Astrocyte (in vitro differentiated cells and primary cell): ENCODE measurements at regions not wholly inside any gene's neighbourhood (a gene's known extent, or its start where the extent isn't known, plus 50 kb on each side); places are given as distances from the start of the nearest gene placed in this dataset.

ENCODE experiments used
- DNase-seq: peaks from one replicate; pipeline ENCODE4 v3.0.0-alpha.2; 2010; ENCODE audit warnings: low read depth
- FAIRE-seq: peaks from 2 replicates; lab custom pipeline; 2011; peaks lifted over from hg19 to GRCh38; lab: Jason Lieb, UNC
- H2AFZ ChIP-seq: 2 replicates; pipeline ENCODE4 v1.6.0; 2012; ENCODE audit warnings: low read depth, low read length, inconsistent platforms
- H3K27ac ChIP-seq: 2 replicates; pipeline ENCODE4 v1.5.1; 2011; ENCODE audit warnings: low read depth, low read length, inconsistent platforms
- H3K27me3 ChIP-seq: 2 replicates; pipeline ENCODE4 v1.6.0; 2011; ENCODE audit warnings: low read length, inconsistent platforms; ENCODE audit not compliant: insufficient read depth
- H3K36me3 ChIP-seq: 2 replicates; pipeline ENCODE4 v1.5.1; 2011; ENCODE audit warnings: low read length, inconsistent platforms; ENCODE audit not compliant: insufficient read depth
- H3K4me1 ChIP-seq: 2 replicates; pipeline ENCODE4 v1.5.1; 2011; ENCODE audit warnings: low read length, inconsistent platforms; ENCODE audit not compliant: insufficient read depth
- H3K4me2 ChIP-seq: 2 replicates; pipeline ENCODE4 v1.6.0; 2012; ENCODE audit warnings: low read length, inconsistent platforms
- H3K4me3 ChIP-seq: 2 replicates; pipeline ENCODE4 v1.5.1; 2011; ENCODE audit warnings: low read depth, mild to moderate bottlenecking, low read length, inconsistent platforms; ENCODE audit not compliant: insufficient read depth
- H3K79me2 ChIP-seq: 2 replicates; pipeline ENCODE4 v1.6.0; 2012; ENCODE audit warnings: mild to moderate bottlenecking, low read length, inconsistent platforms; ENCODE audit not compliant: insufficient read depth
- H3K9ac ChIP-seq: 2 replicates; pipeline ENCODE4 v1.6.0; 2012; ENCODE audit warnings: mild to moderate bottlenecking, low read length, inconsistent platforms
- H3K9me3 ChIP-seq: 2 replicates; pipeline ENCODE4 v1.5.1; 2012; ENCODE audit warnings: low read depth, mild to moderate bottlenecking, low read length, inconsistent platforms; ENCODE audit not compliant: insufficient read depth
- H4K20me1 ChIP-seq: 2 replicates; pipeline ENCODE4 v1.6.0; 2012; ENCODE audit warnings: low read length, inconsistent platforms; ENCODE audit not compliant: insufficient read depth
- H3K27ac Mint-ChIP-seq: one replicate; pipeline ENCODE4 v1.8.0; 2021; ENCODE audit warnings: mild to moderate bottlenecking, mixed read lengths; ENCODE audit not compliant: unreplicated experiment
- H3K27me3 Mint-ChIP-seq: one replicate; pipeline ENCODE4 v1.8.0; 2021; ENCODE audit warnings: low read depth, mixed read lengths; ENCODE audit not compliant: unreplicated experiment
- H3K36me3 Mint-ChIP-seq: one replicate; pipeline ENCODE4 v1.8.0; 2021; ENCODE audit warnings: low read depth, mixed read lengths; ENCODE audit not compliant: unreplicated experiment
- H3K4me1 Mint-ChIP-seq: one replicate; pipeline ENCODE4 v1.8.0; 2021; ENCODE audit warnings: low read depth, mixed read lengths; ENCODE audit not compliant: unreplicated experiment
- H3K4me3 Mint-ChIP-seq: one replicate; pipeline ENCODE4 v1.8.0; 2021; ENCODE audit warnings: mild to moderate bottlenecking, moderate library complexity, mixed read lengths; ENCODE audit not compliant: unreplicated experiment
- H3K9me3 Mint-ChIP-seq: one replicate; pipeline ENCODE4 v1.8.0; 2021; ENCODE audit warnings: mild to moderate bottlenecking, mixed read lengths; ENCODE audit not compliant: unreplicated experiment
- EZH2 ChIP-seq: IDR thresholded peaks from 2 replicates; pipeline ENCODE4 v1.6.1; 2012; ENCODE audit warnings: mild to moderate bottlenecking, low read length, inconsistent platforms; ENCODE audit not compliant: insufficient read depth
- TF ChIP-seq, protein P1 (sequence below): IDR thresholded peaks from 2 replicates; pipeline ENCODE4 v1.5.1; 2011; ENCODE audit warnings: low read depth, mild to moderate bottlenecking, inconsistent platforms, low read length, moderate library complexity; ENCODE audit not compliant: insufficient read depth

- Histone ChIP-seq H3K9me3 (no peaks in the 10 kb centered on the region), H3K36me3 (no peaks in the 10 kb centered on the region), H2AFZ (no peak overlapping the region), H3K27ac (no peak overlapping the region), H3K9ac (no peak overlapping the region), H3K4me3 (no peak overlapping the region), H3K79me2 (no peaks in the 10 kb centered on the region), H3K27me3 (no peaks in the 10 kb centered on the region), H3K4me1 (no peaks in the 10 kb centered on the region), H4K20me1 (no peaks in the 10 kb centered on the region), H3K4me2 (no peak overlapping the region)
- Mint-ChIP-seq H3K36me3 (no peaks in the 10 kb centered on the region), H3K4me3 (no peak overlapping the region), H3K9me3 (no peaks in the 10 kb centered on the region), H3K27ac (no peak overlapping the region), H3K4me1 (no peaks in the 10 kb centered on the region), H3K27me3 (no peaks in the 10 kb centered on the region)
- TF ChIP-seq, protein P1, sequence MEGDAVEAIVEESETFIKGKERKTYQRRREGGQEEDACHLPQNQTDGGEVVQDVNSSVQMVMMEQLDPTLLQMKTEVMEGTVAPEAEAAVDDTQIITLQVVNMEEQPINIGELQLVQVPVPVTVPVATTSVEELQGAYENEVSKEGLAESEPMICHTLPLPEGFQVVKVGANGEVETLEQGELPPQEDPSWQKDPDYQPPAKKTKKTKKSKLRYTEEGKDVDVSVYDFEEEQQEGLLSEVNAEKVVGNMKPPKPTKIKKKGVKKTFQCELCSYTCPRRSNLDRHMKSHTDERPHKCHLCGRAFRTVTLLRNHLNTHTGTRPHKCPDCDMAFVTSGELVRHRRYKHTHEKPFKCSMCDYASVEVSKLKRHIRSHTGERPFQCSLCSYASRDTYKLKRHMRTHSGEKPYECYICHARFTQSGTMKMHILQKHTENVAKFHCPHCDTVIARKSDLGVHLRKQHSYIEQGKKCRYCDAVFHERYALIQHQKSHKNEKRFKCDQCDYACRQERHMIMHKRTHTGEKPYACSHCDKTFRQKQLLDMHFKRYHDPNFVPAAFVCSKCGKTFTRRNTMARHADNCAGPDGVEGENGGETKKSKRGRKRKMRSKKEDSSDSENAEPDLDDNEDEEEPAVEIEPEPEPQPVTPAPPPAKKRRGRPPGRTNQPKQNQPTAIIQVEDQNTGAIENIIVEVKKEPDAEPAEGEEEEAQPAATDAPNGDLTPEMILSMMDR = no peak
- TF ChIP-seq EZH2 = no peak
- FAIRE-seq (no peak), DNase-seq (no peak)
Measured at GRCh38 chr3:18767756-18768303, 342.7 kb upstream of the SATB1 start.

GRCh38 chr3:18766974-18767373 is 341.8 kb upstream of the SATB1 start:
- H4K20me1 ChIP-seq = no peaks in the 10 kb centered on the region
- FAIRE-seq (no peak), DNase-seq (no peak)
- TF ChIP-seq, protein P1 = no peak
- TF ChIP-seq EZH2 = no peak
- Mint-ChIP-seq H3K9me3 (no peaks in the 10 kb centered on the region), H3K4me3 (no peak overlapping the region), H3K27ac (no peak overlapping the region), H3K4me1 (no peaks in the 10 kb centered on the region), H3K27me3 (no peaks in the 10 kb centered on the region), H3K36me3 (no peaks in the 10 kb centered on the region)
- no peak overlapping the region for H3K9ac ChIP-seq
- H3K79me2 ChIP-seq = no peaks in the 10 kb centered on the region
- no peaks in the 10 kb centered on the region for H3K36me3 ChIP-seq
- H3K4me2 ChIP-seq = no peak overlapping the region
- no peaks in the 10 kb centered on the region for H3K27me3 ChIP-seq
- no peak overlapping the region for H3K27ac ChIP-seq
- H3K4me3 ChIP-seq = no peak overlapping the region
- H3K9me3 ChIP-seq = no peaks in the 10 kb centered on the region
- H2AFZ ChIP-seq = no peak overlapping the region
- no peaks in the 10 kb centered on the region for H3K4me1 ChIP-seq

- TF ChIP-seq, protein P1 = no peak
- TF ChIP-seq EZH2 = no peak
- Histone ChIP-seq H3K27me3 (no peaks in the 10 kb centered on the region), H3K4me1 (no peaks in the 10 kb centered on the region), H3K9me3 (no peaks in the 10 kb centered on the region), H3K27ac (no peak overlapping the region), H4K20me1 (no peaks in the 10 kb centered on the region), H3K4me3 (no peak overlapping the region), H3K9ac (no peak overlapping the region), H3K4me2 (no peak overlapping the region), H3K36me3 (no peaks in the 10 kb centered on the region), H3K79me2 (no peaks in the 10 kb centered on the region), H2AFZ (no peak overlapping the region)
- no peak for FAIRE-seq
- H3K27me3 Mint-ChIP-seq = no peaks in the 10 kb centered on the region
- H3K4me1 Mint-ChIP-seq = no peaks in the 10 kb centered on the region
- no peak overlapping the region for H3K27ac Mint-ChIP-seq
- no peaks in the 10 kb centered on the region for H3K9me3 Mint-ChIP-seq
- DNase-seq = no peak
- no peak overlapping the region for H3K4me3 Mint-ChIP-seq
- no peaks in the 10 kb centered on the region for H3K36me3 Mint-ChIP-seq
Measured at GRCh38 chr3:18765662-18766061, 340.5 kb upstream of the SATB1 start.
